NCI-H446 (cell line): ENCODE measurements at regions not wholly inside any gene's neighbourhood (a gene's known extent, or its start where the extent isn't known, plus 50 kb on each side); places are given as distances from the start of the nearest gene placed in this dataset.

ENCODE experiments used
- DNase-seq, 2 experiments: peaks; one replicate each; lab custom pipeline; 2025; lab: John Stamatoyannopoulos, UW

DNA sequence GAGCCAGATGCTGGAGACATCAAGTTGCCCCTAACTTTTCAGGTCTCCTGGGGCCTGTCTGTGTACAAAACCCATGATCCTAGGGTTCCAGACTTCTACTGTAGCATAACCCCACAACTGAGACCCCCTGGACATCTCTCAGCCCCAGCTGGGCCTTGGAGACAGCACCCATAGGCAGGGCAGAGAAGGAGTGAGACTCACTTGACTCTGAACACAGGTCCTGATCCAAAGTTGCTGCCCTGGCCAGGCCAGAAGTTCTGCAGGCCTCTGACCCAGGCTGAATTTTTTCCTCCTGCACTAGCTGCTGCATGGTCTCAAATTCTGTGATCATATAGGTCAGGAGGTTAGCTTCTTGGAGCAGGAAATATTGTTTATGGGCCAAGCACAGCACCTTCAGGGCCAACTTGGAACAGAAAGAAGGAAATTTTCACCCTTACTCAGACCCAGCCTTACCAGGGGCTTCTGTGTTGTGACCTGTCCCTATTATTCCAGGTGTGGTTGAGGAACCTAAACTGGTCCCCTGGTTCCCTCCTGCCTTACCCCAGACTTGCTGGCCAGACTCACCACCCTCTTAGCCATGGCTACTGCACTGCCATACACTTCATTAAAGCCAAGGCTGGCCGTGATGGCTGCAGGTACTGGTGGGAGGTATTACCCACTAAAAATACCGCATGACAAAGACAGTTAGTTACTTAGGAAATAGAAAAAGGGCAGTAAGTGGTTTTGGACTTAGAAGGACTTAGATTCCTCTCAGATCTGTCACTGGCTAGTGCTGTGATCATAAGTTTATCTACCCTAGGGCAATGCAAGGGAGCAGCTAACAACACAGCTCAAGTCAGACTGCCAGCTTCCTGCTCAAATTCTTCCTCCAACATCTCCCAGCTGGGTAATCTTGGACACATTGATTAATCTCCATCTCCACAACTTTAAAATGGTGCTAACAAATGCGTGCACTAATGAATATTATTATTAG is 2180.1 kb downstream of the TP53TG3F start:
- DNase-seq, result no peak

DNA sequence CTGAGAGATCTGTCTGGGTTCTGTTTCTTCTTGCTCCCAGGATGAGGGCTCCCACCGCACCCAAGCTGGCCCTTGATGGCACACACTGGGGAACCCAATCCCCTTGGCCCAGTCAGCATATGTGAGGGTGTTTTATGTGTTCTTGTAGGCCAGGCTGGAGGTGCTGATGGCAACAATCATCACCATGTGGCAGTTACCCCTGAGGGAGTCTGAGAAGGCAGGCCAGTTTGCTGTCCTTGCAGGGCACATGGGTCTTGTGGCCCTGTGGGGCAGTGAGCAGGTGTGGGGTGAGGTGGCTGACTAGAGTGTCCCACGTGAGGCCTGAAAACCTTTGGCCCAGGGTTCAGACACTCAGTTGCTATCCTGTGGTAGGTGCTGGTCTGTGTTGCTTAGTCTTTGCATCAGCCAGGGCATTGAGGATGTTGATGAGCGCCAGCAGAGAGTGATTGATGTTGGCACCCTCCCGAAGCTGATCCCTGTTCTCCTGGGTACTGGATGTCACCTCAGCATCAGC is 2183.0 kb downstream of the TP53TG3F start:
- DNase-seq, result no peak

DNA sequence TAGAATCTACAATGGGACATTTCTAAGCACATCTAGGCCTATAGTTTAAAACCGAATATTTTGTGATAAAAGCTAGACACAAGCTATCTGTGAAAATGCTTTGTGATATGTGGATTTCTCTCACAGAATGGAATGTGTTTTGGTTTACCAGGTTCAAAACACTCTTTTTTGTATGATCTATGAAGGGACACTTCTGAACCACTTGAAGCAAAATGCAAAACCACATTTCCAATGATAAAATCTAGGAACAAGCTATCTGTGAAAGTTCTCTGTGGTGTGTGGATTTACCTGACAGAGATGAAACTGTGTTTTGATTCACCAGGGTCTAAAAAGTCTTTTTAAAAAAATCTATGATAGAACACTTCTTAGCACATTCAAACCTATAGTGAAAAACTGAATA is 2192.4 kb downstream of the TP53TG3F start:
- no peak for DNase-seq

DNA sequence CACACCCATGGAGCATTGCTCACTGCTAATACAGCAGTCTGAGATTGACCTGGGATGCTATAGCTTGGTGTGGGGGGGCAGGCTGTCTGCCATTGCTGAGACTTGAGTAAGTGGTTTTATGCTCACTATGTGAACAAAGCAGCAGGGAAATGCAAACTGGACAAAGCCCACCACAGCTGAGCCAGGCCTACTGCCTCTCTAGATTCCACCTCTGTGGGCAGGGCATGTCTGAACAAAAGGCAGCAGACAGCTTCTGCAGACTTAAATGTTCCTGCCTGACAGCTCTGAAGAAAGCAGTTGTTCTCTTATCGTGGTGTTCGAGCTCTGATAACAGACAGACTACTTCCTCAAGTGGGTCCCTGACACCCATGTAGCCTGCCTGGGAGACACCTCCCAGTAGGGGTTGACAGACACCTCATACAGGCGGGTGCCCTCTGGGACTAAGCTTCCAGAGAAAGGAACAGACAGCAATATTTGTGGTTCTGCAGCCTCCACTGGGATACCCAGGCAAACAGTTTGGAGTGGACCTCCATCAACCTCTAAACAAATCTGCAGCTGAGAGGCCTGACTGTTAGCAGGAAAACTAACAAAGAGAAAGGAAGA is 2204.8 kb downstream of the TP53TG3F start:
- DNase-seq, result no peak

DNA sequence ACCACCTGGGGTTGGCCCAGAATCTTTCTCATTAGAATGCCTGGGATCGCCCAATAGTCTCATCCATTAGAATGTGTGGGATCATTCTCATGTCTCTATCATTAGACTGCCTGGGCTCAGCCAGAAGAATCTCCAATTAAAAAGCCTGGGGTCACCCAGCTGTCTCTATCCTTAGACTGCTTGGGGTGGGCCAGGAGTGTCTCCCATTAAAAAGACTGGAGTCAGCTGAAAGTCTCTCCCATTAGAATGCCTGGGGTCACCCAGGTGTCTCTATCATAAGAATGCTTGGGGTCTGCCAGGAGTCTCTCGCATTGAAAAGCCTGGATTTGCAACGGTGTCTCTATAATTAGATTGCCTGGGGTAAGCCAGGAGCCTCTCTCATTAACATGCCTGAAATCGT is 2225.7 kb downstream of the TP53TG3F start:
- no peak for DNase-seq

DNA sequence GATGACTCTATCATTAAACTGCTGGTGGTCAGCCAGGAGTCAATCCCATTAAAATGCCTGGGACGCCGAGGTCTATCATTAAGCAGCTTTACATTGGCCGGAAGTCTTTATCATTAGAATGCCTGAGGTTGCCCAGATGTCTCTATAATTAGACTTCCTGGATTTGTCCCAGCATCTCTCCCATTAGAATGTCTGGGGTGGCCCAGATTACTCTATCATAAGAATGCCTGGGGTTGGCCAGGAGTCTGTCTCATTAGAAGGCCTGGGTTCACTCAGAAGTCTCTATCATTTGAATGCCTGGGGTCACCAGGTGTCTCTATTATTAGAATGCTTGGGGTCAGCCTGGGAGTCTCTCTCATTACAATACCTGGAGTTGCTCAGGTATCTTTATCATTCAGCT is 2227.2 kb downstream of the TP53TG3F start:
- DNase-seq, result no peak

DNA sequence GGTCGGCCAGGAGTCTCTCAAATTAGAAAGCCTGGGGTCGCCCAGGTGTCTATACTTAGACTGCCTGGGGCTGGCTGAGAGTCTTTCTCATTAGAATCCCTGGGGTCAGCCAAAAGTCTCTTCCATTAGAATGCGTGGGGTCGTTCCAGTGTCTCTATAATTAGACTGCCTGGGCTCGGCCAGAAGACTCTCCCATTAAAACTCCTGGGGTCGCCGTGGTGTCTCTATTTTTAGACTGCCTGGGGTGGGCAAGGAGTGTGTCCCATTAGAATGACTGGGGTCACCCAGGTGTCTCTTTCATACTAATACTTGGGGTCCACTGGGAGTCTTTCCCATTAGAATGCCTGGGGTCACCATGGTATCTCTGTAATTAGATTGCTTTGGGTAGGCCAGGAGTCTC is 2227.7 kb downstream of the TP53TG3F start:
- DNase-seq, result no peak

DNA sequence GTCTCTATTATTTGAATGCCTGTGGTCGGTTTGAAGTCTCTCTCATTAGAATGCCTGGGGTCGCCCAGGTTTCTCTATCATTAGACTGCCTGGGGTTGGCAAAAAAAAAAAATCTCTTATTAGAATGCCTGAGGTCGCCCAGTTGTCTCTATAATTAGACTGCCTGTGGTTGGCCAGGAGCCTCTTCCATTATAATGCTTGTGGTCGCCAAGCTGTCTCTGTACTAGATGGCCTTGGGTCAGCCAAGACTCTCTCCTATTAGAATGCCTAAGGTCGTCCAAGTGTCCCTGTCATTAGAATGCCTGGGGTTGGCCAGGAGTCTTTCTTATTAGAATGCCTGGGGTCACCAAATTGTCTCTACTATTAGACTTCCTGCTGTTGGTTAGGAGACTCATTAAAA is 2228.4 kb downstream of the TP53TG3F start:
- DNase-seq, result no peak

DNA sequence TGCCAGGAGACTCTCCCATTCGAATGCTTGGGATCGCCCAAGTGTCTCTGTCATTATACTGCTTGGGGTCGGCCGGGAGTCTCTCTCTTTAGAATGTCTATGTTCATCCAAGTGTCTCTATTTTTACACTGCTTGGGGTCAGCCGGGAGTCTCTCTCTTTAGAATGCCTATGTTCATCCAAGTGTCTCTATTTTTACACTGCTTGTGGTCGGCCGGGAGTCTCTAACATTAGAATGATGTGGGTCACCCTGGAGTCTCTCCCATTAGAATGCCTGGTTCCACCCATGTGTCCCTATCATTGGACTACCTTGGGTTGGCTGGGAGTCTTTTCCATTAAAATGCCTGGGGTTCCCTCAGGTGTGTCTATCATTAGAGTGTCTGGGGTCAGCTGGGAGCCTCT is 2230.4 kb downstream of the TP53TG3F start:
- DNase-seq, result no peak

DNA sequence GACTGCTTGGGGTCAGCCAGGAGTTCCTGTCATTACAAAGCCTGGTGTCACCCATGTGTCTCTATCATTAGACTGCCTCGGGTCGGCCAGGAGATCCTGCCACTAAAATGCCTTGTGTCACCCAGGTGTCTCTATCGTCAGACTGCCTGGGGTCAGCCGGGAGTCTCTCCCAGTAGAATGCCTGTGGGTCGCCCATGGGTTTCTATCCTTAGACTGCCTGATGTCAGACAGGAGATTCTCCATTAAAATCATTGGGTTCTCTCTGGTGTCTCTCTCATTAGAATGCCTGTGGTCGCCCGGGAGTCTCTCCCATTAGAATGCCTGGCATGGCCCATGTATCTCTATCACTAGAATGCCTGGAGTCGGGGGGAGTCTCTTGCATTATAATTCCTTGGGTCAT is 2231.0 kb downstream of the TP53TG3F start:
- no peak for DNase-seq

DNA sequence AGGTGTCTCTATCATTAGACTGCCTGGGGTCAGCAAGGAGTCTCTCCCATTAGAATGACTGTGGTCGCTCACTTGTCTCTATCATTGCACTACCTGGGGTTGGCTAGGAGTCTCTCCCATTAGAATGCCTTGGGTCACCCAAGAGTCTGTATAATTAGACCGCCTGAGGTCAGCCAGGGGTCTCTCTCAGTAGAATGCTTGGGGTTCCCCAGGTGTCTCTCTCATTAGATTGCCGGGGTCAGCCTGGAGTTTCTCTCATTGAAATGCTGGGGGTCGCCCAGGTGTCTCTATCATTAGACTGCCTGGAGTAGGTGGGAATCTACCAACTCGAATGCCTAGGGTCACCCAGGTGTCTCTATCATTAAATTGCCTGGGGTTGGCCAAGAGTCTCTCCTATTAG is 2231.6 kb downstream of the TP53TG3F start:
- no peak for DNase-seq

DNA sequence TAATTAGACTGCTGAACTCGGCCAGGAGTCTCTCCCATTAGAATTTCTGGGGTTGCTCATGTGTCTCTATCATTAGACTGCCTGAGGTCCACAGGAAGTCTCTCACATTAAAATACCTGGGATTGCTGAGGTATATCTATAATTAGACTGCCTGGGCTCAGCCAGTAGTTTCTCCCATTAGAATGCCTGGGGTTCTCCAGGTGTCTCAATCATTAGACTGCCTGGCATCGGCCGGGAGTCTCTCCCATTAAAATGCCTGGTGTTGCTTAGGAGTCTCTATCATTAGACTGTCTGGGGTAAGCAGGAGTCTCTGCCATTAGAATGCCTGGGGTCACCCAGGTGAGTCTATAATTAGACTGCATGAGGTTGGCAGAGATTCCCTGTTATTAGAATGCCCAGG is 2233.4 kb downstream of the TP53TG3F start:
- no peak for DNase-seq

DNA sequence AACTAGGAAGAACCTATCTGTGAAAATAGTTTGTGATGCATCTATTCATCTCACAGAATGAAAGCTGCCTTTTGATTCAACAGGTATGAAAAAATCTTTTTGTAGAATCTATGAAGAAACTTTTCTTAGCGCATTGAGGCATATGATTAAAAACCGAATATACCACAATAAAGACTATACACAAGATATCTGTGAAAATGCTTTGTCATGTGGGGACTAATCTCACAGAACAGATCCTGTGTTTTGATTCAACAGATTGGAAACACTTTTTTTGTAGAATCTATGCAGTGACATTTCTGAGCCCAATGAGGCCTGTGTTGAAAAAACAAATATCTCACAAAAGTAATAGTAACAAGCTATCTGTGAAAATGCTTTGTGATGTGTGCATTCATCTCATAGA is 2247.5 kb downstream of the TP53TG3F start:
- no peak for DNase-seq

DNA sequence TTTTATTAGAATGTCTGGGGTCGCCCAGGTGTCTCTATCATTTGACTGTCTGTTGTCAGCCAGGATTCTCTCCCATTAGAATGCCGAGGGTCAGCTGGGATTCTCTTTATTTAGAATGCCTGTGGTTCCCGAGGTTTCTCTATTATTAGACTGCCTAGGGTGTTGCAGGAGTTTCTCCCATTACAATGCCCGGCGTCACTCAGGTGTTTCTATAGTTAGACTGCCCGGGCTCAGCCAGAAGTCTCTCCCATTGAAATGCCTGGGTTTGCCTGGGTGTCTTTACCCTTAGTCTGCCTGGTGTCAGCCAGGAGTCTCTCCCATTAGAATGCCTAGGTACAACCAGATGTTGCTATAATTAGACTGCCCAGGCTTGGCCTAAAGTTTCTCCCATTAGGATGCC is 2252.0 kb downstream of the TP53TG3F start:
- DNase-seq, result no peak

DNA sequence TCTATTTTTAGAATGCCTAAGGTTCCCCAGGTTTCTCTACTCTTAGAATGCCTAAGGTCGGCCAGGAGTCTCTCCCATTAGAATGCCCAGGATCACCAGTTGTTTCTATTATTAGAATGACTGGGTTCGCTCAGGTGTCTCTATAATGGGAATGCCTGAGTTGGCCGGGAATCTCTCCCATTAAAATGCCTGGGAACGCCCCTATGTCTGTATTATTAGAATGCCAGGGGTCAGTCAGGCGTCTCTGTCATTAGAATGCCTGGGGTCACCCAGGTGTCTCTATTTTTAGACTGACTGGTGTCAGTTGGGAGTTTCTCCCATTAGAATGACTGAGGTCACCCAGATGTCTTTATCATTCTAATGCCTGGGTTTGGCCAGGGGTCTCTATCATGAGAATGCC is 2252.5 kb downstream of the TP53TG3F start:
- no peak for DNase-seq

DNA sequence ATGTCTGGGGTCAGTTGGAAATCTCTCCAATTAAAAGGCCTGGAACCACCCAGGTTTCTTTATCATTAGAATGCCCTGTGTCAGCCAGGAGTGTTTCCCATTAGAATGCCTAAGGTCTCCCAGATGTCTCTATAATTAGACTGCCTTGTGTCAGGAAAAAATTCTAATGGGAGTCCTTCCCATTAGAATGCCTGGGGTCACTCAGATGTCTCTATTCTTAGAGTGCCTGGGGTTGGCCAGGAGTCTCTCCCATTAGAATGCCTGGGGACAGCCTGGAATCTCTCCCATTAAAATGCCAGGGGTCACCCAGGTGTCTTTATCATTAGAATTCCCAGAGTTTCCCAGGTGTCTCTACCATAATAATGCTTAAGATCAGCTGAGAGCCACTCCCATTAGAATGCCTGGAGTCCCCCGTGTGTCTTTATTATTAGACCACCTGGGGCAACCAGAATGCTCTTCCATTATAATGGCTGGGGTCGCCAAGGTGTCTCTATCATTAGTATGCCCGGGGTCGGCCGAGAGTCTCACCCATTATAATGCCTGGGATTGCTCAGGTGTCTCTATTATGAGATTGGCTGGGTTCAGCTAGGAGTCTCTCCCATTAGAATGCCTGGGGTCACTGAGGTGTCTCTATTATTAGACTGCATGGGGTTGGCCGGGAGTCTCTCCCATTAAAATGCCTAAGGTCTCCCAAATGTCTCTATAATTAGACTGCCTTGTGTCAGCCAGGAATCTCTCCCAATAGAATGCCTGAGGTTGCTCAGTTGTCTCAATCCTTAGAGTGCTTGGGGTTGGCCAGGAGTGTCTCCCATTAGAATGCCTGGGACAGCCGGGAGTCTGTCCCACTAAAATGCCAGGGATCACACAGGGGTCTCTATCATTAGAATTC is 2254.6 kb downstream of the TP53TG3F start:
- DNase-seq, result no peak

DNA sequence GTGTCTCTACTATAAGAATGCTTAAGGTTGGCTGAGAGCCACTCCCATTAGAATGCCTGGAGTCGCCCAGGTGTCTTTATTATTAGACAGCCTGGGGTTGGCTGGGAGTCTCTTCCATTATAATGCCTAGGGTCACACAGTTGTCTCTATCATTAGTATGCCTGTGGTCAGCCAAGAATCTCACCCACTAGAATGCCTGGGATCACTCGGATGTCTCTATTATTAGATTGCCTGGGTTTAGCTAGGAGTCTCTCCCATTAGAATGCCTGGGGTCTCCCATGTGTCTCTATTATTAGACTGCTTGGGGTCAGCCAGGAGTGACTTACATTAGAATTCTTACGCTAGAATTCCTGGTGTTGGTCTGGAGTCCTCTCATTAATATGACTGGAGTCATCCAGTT is 2255.3 kb downstream of the TP53TG3F start:
- DNase-seq, result no peak

DNA sequence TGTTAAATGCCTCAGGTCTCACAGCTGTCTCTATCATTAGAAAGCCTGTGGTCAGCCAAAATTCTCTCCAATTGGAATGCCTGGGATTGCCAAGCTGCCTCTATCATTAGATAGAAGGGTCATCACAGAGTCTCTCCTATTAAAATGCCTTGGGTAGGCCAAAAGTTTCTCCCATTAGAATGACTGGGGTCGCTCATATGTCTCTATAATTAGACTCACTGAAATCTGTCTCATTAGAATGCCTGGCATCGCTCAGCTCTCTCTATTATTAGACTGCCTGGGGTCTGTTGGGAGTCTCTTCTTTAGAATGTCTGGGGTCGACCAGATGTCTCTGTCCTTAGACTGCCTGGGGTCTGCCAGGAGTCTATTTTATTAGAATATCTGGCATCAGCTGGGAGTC is 2265.1 kb downstream of the TP53TG3F start:
- DNase-seq, result no peak

DNA sequence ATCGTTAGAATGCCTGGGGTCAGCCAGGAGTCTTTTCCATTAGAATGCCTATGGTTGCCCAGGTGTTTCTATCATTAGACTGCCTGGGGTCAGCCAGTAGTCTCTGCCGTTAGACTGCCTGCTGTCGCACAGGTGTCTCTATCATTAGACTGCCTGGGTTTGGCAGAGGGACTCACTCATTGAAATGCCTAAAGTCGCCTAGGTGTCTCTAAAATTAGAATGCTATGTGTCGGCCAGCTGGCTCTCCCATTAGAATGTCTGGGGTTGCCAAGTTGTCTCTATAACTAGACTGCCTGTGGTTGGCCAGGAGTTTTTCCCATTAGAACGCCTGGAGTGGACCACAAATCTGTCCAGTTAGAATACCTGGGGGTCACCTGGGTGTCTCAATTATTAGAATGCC is 2266.5 kb downstream of the TP53TG3F start:
- DNase-seq, result no peak

DNA sequence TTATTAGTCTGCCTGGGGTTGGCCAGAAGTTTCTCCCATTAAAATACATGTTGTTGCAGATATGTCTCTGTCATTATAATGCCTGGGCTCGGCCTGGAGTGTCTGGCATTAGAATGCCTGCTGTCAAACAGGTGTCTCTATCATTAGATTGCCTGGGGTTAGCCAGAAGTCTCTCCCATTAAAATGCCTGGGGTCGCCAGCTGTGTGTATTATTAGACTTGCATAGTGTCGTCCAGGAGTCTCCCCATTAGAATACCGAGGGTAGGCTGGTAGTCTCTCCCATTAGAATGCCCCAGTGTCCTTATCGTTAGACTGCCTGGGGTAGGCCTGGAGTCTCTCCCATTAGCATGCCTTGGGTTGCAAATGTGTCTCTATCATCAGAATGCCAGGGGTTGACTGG is 2270.8 kb downstream of the TP53TG3F start:
- no peak for DNase-seq

DNA sequence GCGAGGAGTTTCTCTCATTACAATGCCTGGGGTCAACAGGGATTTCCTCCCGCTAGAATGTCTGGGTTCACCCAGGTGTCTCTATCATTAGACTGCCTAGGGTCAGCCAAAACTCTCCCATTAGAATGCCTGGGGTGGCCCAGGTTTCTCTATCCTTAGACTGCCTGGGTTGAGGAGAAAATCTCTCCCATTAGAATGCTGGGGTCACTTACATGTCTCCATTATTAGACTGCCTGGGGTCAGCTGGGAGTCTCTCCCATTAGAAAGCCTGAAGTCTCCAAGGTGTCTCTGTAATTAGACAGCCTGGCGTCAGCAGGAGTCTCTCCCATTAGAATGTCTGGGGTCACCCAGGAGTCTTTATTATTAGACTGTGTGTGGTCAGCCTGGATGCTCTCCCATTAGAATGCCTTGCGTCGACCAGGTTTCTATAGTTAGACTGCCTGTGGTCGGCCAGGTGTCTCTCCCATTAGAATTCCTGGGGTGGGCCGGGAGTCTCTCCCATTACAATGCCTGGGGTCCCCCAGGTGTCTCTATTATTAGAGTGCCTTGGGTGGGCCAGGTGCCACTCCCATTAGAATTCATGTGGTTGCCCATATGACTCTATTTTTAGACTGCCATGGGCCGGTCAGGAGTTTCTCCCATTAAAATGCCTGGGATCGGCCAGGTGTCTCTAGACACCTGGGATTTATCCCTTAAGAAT is 2272.1 kb downstream of the TP53TG3F start:
- DNase-seq, result no peak
